Stimulated activated CD8-positive, alpha-beta memory T cell treated with anti-CD3 and anti-CD28 coated beads, Interleukin-12 subunit alpha, Interleukin-12 subunit beta, amount 100 ng/mL, for 1 hour (primary cell): ENCODE measurements at regions not wholly inside any gene's neighbourhood (a gene's known extent, or its start where the extent isn't known, plus 50 kb on each side); places are given as distances from the start of the nearest gene placed in this dataset.
"Not testable (repeated sequence)": the region's sequence is repeated elsewhere in the genome, so short reads cannot be mapped to it uniquely, and the experiment has no call there.

Source experiments
- DNase-seq: peaks from one replicate; pipeline ENCODE4 v3.0.0-alpha.2; 2020; ENCODE audit warnings: low read depth

DNA sequence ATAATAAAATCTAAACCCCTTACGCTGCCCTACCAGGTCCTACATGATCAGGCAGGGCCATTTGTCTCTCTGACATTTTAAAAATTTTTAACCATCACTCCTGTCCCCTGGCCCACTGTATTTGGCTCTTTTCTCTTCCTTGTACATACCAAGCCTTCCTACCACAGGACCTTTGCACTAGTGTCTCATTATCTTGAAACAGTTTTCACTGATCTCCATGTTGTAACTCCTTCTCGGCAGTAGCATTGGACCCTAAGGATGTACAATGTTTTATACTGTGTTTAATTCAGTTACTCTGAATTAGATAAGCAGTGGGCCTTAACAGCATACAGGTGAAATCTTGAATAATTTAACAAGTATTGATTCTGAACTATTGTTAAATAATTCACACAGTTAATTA lies 330.7 kb downstream of the UTRN start:
- DNase-seq = no peak

DNA sequence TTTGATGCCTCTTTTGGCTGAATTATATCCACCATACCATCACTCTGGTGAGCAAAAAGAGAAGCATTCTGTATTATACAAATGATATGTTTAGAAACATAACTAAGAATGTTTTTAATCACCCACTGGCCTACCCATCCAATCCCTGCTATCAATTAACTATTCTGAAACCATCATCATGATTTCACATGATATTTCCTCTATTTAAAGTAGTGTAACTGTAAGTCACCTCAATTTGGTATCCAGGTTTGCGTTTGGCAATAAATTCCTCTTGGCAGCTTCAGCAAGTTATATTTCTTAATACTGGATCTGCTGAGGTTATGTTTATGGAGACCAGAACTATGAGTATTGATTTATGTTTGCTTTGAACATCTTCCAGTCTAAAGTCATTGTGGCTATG lies 332.1 kb downstream of the UTRN start:
- no peak for DNase-seq

DNA sequence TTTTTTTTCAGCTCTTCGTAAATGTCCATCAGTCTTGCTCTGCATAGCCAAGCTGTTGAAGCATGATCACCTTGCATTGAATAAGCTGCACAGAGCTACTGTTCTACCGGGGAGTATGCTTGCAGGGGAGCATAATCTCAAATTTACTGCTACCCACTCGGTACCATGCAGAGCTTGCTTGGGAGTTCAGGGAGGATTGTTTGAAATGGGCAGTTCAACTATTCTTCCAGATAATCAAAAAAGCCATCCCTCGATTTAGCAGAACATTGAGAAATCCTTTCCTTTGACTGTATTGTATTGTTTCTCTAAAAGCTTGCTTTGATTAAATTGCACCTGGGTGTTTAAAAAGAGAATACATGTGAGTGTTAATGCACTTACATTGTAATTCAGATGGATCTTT lies 332.6 kb downstream of the UTRN start:
- DNase-seq = no peak

DNA sequence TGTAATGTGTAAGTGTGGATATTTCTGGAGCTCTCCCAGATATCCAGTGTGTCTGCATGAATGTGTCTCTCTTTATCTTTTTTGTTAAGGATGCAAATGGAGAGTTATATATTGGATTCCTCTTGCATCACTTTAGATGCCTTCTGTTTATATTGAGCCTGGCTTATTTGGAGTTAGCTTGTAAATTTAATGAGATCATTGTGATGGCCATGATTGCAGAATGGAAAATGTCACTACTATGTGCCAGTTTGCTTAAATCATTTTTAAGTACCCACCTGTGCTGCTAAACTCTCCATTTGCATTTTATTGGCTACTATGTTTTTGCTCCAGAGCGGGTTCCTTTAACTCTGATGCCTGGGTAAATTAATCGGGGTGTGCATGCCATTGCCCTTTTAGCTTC lies 334.8 kb downstream of the UTRN start:
- no peak for DNase-seq

DNA sequence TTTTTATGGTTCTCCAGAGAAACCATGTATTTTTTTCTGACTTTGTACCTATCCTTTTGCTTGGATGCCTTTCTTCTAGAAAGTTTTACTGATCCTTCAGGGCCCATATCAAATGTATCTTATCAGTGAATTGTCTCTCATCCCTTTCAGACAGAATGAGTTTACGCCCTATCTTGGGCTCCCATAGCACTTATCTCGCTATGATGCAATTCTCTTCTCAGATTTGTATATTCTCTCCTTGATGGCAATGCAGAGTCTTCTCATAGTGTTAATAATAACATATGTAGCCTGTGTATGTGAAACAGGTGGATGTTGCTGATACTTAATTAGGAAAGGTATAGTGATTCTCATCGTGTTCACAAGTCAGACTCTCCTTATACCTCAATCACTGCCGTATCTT lies 336.2 kb downstream of the UTRN start:
- no peak for DNase-seq

DNA sequence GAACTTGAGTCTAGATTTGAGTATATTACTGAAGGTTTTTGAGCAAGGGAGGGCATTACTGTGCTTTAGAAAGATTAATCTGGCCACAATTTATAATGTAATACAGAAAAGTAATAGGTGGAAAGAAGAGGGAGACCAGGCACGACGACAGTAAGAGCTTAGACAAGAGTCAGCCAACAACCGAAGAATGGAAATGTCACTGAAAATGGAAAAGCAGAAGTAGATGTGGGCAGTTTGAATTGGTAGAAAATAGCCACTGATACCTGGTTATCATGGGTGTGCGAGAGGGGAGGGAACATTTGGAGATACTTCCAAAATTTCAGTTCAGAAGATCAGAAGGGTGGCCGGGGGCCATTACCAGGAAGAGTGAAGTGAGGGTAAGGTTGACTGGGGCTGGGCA lies 339.1 kb downstream of the UTRN start:
- DNase-seq = no peak

DNA sequence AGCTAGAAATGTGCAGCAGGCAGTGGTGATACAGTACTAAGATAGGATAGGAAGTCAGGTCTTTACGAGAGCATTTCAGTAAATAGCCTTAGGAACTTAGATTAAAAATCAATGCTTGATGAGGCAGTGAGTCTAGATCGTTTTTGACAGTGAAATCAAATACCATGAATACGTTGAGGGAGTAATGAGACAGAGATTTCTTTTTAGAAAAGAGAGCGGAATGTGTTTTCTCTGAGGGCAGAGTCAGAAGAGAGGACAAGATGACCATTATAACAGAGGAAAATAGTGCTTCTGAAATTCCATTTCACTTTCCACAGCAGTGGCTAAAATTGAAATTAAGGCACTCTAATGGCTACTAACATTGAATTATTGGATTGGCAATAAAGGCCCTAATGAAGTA lies 339.6 kb downstream of the UTRN start:
- no peak for DNase-seq

DNA sequence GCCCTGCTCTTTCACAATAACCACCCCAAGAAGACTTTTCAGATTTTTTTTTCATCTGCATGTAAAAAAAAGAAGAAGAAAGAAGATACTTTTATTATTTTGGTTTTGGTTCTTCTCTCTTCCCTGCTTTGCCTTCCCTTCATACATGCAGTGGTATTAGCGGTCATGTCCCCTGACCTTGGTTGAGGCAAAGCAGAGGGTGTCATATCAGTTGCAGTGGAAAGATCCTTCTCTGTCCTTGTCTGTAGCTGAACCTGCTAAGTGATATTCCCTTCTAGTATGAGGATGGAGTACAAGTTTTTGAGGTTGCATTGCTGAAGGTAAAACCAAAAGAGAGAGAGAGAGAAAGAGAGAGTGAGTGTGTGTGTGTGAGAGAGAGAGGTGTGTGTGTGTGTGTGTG lies 345.7 kb downstream of the UTRN start:
- DNase-seq = no peak

DNA sequence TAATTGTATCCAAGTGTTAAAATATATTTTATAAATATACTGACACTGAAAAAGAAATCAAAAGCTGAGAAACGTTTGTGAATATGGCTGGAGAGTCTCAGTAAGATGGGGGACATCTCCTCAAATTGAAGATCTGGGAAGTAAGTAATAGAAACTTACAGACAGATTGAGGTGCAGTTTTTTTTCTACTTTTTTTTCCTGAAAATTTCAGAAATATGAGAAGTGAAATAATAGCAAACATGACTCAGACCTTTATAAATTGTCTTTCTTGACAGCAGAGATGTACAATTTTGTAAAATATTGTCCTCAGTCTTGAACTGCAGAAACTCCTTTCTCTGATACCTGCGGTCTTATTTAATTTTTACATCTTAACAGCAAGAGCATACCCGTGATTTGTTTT lies 347.1 kb downstream of the UTRN start:
- DNase-seq = no peak

DNA sequence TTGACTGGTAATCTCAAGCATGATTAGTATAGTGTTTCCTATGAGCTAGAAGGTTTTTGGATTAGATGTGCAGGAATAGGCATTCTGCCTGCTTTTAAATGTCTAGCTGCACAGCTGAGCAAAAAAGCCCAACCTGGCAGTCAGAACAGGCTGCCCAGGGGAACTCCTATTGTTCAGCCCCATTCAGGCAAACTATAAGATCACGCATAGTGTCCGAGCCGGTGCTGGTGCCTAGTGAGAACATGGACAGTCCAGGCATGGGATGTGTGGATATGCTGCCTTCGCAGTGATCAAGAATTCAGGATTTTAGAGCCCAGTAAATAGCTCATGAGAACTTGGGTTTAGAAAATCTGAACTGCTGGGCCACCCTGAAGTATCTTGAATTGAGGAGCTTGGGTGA lies 348.8 kb downstream of the UTRN start:
- no peak for DNase-seq

DNA sequence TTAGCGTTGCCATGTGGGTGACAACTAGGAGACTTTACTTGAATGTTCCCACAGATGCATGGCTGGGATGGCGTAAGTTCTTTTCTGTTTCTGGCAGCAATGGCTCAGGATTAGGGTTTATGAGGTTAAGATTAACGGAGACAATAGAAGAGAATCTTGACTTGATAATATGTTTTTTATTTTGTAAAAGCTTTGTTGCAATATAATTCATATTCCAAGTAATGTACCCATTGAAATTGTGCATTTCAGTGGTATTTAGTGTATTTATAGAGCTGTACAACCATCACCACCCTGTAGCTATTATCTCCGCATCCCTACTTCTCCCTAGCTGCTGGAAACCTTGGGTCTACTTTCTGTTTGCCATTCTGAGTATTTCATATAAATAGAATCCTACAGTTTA lies 349.2 kb downstream of the UTRN start:
- no peak for DNase-seq

DNA sequence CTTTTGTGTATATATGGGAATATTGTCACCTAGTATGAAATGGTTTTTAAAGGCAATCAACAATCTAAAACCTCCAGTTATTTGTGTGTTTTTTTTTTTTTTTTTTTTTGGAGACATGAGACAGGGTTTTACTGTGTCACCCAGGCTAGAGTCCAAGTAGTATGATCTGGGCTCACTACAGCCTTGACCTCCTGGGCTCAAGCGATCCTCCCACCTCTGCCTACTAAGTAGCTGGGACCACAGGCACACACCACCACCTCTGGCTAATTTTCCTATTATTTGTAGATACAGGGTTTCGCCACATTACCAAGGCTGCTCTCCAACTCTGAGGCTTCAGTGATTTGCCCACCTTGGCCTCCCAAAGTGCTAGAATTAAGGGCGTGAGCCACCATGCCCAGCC lies 349.9 kb downstream of the UTRN start:
- DNase-seq = no peak

DNA sequence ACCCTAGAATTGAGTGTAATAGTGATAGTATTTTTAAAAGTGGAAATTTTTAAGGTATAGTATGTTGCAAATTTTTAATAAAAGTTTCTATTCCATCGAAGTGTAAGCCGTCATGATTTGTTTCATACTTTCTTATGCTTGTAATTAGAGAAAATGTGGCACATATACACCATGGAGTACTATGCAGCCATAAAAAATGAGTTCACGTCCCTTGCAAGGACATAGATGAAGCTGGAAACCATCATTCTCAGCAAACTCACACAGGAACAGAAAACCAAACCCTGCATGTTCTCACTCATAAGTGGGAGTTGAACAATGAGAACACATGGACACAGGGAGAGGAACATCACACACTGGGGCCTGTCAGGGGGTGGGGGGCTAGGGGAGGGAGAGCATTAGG lies 350.9 kb downstream of the UTRN start:
- not testable (repeated sequence) for DNase-seq

DNA sequence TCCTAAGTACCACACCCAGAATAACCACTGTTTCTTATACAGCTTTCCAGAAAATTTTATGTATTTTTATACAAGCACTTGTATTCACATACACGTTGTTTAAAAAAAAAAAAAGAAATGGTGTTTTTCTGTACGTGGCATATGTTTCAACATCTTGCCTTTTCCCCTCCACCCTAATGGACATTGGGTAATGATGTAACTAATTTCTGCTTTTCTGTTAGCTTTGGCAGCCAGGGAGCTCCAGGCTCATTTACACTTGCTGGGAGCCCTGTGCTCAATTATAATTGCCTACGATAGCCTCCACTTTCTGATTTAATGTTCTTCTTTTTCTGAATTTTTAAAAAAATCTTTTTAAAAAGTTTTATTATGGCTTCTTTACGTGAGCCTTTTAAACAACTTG lies 352.4 kb downstream of the UTRN start:
- DNase-seq = no peak

DNA sequence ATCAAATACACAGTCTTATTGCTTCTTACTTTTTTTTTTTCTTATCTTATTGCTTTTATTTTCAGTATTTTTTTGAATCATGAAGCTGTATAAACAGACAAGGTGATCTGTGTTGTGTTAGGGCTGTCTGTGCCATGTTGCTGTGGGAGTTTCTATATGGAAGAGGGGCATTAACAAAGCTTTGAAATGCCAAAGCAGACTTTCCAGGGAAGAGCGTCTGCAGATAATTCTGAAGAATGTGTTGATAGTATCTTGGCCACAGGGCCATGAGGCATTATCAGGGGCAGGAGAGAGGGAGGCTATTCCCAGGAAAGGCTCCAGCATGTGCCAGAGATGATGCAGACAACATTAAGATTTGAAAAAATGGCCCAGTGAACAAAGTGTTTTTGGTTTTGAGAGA lies 354.5 kb downstream of the UTRN start:
- DNase-seq = no peak

DNA sequence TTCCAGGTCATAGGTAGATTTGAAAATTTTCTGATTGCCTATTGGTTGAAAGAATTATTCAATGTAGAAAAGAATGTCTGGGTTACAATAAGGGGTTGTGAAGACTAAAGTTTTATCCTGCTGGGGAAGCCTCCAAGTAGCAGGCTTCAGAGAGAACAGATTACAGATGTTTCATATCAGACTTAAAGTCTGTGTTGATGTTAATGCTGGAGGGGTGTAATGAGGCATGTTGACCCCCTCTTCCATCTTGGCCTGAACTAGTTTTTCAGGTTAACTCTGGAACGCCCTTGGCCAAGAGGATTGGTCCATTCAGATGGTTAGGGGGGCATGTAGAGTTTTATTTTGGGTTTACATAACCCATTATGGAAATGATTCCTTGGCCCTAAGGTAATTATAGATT lies 356.2 kb downstream of the UTRN start:
- DNase-seq = no peak

DNA sequence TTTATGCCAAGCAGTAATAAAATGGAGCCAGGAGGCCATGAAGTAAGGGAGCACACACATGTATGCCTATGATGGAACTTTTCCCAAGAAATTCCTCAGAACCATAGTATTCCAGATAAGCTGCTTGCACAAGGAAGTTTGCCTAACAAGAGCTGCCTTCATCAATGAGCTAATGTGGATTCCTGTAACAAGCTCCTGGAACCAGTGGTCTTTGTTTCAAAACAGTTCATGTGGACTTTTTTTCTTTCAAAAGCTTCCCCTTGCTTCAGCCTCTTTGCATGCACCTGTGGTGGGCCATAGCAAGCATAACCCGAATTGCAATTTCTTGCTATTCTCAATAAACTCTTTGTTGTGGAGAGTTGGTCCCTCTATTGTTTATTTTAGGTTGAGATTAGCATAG lies 359.6 kb downstream of the UTRN start:
- no peak for DNase-seq

DNA sequence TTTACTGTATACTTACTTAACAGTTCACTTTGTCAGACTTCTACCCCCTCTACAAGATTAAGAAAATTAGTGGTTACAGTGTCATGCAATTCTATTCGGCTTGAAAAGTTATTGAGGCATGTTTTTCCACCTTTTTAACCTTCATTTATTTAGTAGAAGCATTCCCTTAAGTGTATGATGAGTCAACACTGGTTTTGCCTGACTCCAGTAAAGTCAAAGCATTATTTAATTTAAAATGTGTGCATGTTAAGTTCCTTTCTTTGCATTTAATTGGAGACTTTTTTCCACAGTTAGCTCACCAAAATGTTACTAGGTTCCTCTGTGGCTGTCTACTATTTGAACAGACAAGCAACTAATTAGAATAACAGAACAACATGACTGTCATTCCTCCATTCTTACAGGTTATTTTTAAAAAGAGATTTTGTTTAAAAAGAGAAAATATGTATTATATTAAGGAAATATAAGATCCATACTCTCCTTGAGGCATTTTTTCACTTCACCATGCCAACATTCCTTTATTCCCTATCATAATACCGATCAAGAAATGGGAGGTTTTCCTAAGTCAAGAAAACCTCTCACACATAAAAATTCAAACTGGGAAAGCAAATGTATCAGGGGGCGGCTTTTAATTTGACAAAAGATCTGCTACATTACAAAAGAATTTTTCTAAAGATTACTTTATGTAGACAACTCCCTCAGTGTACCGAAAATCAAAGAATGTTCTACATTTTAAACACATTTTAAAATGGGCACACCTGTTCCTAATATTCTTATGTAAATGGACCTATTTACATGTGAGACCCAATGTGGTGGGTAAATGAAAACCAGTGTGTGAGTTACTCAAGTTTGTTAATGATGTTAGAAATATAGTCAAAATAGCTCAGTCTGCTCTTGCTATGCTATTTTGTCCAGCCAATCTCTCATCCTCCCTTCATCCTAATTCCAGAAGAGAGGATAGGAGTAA lies 361.2 kb downstream of the UTRN start:
- DNase-seq = no peak

DNA sequence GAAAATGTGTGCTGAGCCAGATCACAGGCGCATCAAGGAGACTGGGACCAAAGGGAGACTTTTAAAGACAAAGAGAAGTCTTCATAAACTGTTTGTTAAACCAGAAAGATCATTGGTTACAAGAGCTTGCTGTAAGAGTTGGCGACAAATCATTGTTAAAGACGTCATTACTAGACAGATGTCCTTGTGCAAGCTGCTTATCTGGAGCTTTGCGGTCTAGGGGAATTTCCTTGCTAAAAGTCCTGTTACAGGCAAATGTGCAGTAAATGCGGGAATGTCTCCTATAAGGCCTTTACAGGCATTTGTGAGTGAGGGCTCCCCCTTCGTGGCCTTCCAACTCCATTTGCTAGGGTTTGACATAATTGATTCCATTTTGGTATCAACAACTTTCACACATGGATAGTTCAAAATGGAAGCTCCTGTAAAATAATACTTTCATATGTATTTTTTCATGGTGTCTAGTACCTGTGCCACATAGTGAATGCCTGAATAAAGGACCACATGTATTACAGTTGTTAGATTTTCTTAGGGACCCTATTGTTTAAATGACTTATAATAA lies 362.4 kb downstream of the UTRN start:
- DNase-seq = no peak

DNA sequence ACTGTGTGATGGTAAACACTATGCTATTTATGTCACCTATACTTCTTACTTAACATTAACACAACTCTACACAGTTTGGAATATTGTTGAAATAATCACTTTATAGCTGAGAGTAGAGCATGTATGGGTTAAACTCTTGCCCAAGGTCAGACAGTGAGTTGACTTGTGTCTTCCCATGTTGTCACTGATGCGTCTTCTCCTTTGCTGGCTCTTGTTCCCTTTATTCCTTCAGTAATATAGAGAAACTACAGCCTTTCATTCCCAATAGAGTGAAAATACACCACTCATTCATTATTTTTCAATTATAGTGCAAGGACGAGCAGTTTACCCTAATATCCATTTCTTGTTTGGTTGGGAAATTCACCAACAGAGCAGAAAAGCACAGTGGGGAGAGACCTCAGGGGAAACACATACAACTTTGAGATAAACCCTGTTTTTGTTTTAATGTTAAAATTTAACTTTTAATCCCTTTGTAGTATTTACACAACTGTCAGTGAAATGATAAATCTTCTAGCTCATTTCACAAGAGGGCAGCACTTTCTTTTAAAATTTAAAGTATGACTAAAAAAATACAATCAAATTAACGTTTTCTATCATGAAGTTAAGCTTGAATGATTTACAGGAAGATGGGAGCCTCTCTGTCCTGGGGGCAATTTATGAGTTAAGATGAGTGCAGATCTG lies 363.0 kb downstream of the UTRN start:
- DNase-seq = no peak

DNA sequence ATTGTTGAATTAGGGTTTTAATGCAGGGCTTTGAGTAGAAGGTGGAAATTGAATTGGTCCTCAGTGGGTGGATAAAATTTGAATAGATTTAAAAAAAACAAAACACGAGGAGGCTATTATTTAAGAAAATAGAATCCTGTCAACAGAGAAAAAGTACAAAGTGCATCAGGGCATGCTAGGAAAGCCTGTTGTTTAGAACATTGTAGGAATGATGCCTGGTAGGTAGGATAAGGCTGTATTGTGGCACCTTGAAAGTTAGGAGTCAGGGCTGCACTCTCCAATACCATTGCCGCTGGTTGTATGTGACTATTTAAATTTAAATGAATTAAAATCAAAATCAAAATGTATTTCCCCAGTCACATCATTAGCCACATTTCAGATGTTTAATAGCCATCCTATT lies 363.9 kb downstream of the UTRN start:
- no peak for DNase-seq

DNA sequence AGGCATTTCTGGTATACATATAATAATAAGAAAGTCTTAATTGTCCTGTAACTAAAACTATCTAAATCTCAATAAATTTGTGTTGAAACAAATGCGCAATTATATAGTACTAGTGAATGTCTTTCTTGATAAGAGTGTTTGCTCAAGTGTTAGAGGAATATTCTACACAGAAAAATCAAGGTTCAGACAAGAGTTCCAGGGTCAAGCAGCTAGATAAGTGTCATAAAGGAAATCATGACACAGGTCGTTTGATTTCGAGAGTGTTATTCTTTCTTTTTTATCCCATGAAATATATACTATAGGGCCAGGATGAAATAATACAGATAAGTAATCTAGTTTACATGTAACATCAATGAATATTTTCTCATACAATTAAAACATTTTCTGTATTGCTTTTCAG lies 366.1 kb downstream of the UTRN start:
- DNase-seq = no peak

DNA sequence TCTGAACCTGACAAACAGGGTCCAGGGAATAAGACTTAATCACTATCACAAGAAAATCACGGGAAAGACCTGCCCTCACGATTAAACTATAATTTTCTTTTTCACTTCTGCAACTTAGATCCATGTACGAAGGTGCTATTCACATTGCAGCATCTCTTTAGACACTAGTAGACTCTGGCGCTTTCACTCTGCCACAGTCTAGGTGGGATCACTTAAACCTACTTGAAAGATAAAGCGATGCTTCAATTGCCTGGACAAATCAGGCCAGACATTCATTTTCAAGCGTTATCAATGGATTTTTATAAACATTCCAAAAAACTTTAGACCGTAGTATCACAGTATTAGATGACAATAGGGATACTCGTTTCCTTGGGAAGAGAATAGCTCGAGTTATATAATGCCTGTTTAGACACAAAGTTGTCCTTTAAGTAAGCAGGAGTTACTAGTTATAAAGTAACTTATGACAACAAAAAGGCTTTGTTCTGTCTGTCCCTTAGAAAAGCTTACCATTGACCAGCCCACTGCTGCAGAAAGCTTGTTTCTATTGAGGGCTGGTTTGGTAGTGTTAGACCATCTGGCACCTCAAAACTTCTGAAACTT lies 367.3 kb downstream of the UTRN start:
- DNase-seq = no peak
